Panc1 (cell line): ENCODE measurements at regions not wholly inside any gene's neighbourhood (a gene's known extent, or its start where the extent isn't known, plus 50 kb on each side); places are given as distances from the start of the nearest gene placed in this dataset.

Experiments
- POLR2AphosphoS5 ChIP-seq: IDR thresholded peaks from 2 replicates; pipeline ENCODE4 v1.6.1; 2012; ENCODE audit warnings: mild to moderate bottlenecking, low read depth, low read length, moderate library complexity
- TF ChIP-seq, protein P1 (sequence below): fragments of 450-650 bp; IDR thresholded peaks from 2 replicates; pipeline ENCODE4 v1.5.1; 2017; ENCODE audit warnings: mild to moderate bottlenecking
- TF ChIP-seq, protein P2 (sequence below), 2 experiments: IDR thresholded peaks; 2 replicates each; pipeline ENCODE4 v1.6.1; 2011 to 2012; ENCODE audit warnings: low read depth in 2 of 2, control low read depth in 1 of 2, low read length in 1 of 2, mild to moderate bottlenecking in 1 of 2, moderate library complexity in 1 of 2; ENCODE audit not compliant: insufficient read depth in 1 of 2

- TF ChIP-seq, protein P1, sequence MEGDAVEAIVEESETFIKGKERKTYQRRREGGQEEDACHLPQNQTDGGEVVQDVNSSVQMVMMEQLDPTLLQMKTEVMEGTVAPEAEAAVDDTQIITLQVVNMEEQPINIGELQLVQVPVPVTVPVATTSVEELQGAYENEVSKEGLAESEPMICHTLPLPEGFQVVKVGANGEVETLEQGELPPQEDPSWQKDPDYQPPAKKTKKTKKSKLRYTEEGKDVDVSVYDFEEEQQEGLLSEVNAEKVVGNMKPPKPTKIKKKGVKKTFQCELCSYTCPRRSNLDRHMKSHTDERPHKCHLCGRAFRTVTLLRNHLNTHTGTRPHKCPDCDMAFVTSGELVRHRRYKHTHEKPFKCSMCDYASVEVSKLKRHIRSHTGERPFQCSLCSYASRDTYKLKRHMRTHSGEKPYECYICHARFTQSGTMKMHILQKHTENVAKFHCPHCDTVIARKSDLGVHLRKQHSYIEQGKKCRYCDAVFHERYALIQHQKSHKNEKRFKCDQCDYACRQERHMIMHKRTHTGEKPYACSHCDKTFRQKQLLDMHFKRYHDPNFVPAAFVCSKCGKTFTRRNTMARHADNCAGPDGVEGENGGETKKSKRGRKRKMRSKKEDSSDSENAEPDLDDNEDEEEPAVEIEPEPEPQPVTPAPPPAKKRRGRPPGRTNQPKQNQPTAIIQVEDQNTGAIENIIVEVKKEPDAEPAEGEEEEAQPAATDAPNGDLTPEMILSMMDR = peak; percentile 54
- TF ChIP-seq, protein P2, sequence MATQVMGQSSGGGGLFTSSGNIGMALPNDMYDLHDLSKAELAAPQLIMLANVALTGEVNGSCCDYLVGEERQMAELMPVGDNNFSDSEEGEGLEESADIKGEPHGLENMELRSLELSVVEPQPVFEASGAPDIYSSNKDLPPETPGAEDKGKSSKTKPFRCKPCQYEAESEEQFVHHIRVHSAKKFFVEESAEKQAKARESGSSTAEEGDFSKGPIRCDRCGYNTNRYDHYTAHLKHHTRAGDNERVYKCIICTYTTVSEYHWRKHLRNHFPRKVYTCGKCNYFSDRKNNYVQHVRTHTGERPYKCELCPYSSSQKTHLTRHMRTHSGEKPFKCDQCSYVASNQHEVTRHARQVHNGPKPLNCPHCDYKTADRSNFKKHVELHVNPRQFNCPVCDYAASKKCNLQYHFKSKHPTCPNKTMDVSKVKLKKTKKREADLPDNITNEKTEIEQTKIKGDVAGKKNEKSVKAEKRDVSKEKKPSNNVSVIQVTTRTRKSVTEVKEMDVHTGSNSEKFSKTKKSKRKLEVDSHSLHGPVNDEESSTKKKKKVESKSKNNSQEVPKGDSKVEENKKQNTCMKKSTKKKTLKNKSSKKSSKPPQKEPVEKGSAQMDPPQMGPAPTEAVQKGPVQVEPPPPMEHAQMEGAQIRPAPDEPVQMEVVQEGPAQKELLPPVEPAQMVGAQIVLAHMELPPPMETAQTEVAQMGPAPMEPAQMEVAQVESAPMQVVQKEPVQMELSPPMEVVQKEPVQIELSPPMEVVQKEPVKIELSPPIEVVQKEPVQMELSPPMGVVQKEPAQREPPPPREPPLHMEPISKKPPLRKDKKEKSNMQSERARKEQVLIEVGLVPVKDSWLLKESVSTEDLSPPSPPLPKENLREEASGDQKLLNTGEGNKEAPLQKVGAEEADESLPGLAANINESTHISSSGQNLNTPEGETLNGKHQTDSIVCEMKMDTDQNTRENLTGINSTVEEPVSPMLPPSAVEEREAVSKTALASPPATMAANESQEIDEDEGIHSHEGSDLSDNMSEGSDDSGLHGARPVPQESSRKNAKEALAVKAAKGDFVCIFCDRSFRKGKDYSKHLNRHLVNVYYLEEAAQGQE (IDR thresholded peaks at IDR 0.05; ENCODE audit: insufficient read depth in 1 of 2, low read depth in 2 of 2, low read length in 1 of 2) = no peak
- no peak for TF ChIP-seq POLR2AphosphoS5
These were observed 200.9 kb upstream of the EYA4 start for GRCh38 chr6:133040094-133040802.
